ENCODE measurements at regions not wholly inside any gene's neighbourhood (a gene's known extent, or its start where the extent isn't known, plus 50 kb on each side); places are given as distances from the start of the nearest gene placed in this dataset.

- TF ChIP-seq, protein P1, sequence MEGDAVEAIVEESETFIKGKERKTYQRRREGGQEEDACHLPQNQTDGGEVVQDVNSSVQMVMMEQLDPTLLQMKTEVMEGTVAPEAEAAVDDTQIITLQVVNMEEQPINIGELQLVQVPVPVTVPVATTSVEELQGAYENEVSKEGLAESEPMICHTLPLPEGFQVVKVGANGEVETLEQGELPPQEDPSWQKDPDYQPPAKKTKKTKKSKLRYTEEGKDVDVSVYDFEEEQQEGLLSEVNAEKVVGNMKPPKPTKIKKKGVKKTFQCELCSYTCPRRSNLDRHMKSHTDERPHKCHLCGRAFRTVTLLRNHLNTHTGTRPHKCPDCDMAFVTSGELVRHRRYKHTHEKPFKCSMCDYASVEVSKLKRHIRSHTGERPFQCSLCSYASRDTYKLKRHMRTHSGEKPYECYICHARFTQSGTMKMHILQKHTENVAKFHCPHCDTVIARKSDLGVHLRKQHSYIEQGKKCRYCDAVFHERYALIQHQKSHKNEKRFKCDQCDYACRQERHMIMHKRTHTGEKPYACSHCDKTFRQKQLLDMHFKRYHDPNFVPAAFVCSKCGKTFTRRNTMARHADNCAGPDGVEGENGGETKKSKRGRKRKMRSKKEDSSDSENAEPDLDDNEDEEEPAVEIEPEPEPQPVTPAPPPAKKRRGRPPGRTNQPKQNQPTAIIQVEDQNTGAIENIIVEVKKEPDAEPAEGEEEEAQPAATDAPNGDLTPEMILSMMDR (IDR thresholded peaks at IDR 0.05) = no peak
- no peak for TF ChIP-seq POLR2A (IDR thresholded peaks at IDR 0.05)
These were observed 822.4 kb upstream of the CADM2 start for GRCh38 chr3:84136425-84136824.

Measured in testis (tissue), 2 donors.